Ovary (tissue), 7 donors: ENCODE measurements at regions not wholly inside any gene's neighbourhood (a gene's known extent, or its start where the extent isn't known, plus 50 kb on each side); places are given as distances from the start of the nearest gene placed in this dataset.

Source experiments
- DNase-seq, 5 donors: peaks; one replicate each; pipeline ENCODE4 v3.0.0-alpha.2; 2019 to 2020
- H3K27ac ChIP-seq, 2 donors: fragments of 200-600 bp; one replicate each; pipeline versions ENCODE4 v1.5.1 to v1.8.0; 2019 to 2022
- H3K27me3 ChIP-seq: fragments of 200-600 bp; one replicate; pipeline ENCODE4 v1.8.0; 2022
- H3K36me3 ChIP-seq: fragments of 200-600 bp; sonication (generic); one replicate; pipeline ENCODE4 v1.5.1; 2019
- H3K4me1 ChIP-seq: one replicate; pipeline ENCODE4 v1.8.1; 2013; ENCODE audit warnings: mild to moderate bottlenecking, moderate library complexity; ENCODE audit not compliant: insufficient read depth
- H3K4me3 ChIP-seq: fragments of 200-600 bp; sonication (generic); one replicate; pipeline ENCODE4 v1.5.1; 2017
- H3K9me3 ChIP-seq, 2 donors: fragments of 200-600 bp in 1 of 2; sonication (generic) in 1 of 2; one replicate each; pipeline versions ENCODE4 v1.5.1 to v1.8.1; 2013 to 2019; ENCODE audit warnings: mild to moderate bottlenecking in 1 of 2, moderate library complexity in 1 of 2
- EP300 ChIP-seq: sonication (generic); formaldehyde crosslinking; IDR thresholded peaks from one replicate; pipeline ENCODE4 v1.6.1; 2017; ENCODE audit warnings: antibody characterized with exemption
- POLR2A ChIP-seq: fragments of 450-650 bp; IDR thresholded peaks from one replicate; pipeline ENCODE4 v1.6.1; 2017; ENCODE audit warnings: antibody characterized with exemption, mild to moderate bottlenecking, moderate library complexity
- WGBS, 3 donors: extraction: QIAGEN DNeasy Blood & Tissue Kit in 1 of 3; methylation state at CpG; one replicate each; pipeline versions ENCODE4 v1.1.5 to v1.1.7; 2013 to 2017; 5-methylcytosine and 5-hydroxymethylcytosine counted together
- intact Hi-C, 4 donors: fragments of 100-400 bp; cut with DNase I; formaldehyde crosslinking; loops; one replicate each; pipeline versions ENCODE4 v1.11.0 to v1.15.1; 2022 to 2023
- TF ChIP-seq, protein P1 (sequence below), 3 donors: fragments of 450-650 bp in 2 of 3; fragments of 200-600 bp in 1 of 3; IDR thresholded peaks; one replicate each; pipeline versions ENCODE4 v1.5.1 to v1.8.0; 2016 to 2022; ENCODE audit warnings: antibody characterized with exemption in 3 of 3, mild to moderate bottlenecking in 1 of 3
- donor health status: DM: no; HTN: no; CAD: no; lungs with moderate emphysema.
- donor health status: DM: no; HTN: no; CAD: no.
- donor health status: Bipolar disorder and iron deficiency.
- donor health status: DM: no; HTN: no; CAD: no.
- donor health status: DM: yes; HTN: yes; CAD: no.

DNA sequence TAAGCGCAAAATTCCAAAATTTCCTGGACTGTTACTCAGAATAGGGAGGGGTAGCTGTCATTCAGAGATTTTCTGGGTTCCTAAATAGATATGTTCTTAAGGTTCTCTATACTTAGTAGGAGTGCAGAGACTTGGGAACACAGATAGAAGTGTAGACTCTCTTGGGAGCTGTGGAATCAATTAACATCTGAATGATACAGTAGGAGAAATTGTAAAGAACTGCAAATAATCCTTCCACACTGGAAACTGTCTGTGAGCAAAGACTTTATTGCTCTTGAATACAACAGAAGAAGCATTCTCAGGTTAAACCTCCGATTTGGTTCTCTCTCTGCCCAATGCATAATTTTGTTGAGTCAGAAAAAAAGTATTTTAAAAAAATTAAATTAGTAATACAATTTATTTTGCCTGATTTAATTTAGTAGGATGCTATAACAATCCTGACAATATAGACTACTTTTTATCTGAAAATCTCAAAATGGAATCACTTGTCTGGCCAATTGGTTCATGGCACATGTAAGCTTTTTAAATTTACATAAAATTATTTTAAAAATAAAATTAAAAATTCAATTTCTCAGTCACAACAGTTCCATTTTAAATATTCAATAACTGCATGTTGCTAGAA, 1754.3 kb downstream of the PLA2G4A start:
- no peaks in the 10 kb centered on the region for H3K27me3 ChIP-seq
- no peak overlapping the region for H3K4me3 ChIP-seq
- no peaks in the 10 kb centered on the region for H3K36me3 ChIP-seq
- no peak overlapping the region for H3K27ac ChIP-seq
- no peak for DNase-seq
- no peak for TF ChIP-seq POLR2A
- intact Hi-C loops: no loop called here
- WGBS, 3 donors: 78 to 88% (median 81%) methylated on average over 2 of the region's 2 CpGs
- H3K9me3 ChIP-seq: no peaks in the 10 kb centered on the region
- H3K4me1 ChIP-seq: no peaks in the 10 kb centered on the region

DNA sequence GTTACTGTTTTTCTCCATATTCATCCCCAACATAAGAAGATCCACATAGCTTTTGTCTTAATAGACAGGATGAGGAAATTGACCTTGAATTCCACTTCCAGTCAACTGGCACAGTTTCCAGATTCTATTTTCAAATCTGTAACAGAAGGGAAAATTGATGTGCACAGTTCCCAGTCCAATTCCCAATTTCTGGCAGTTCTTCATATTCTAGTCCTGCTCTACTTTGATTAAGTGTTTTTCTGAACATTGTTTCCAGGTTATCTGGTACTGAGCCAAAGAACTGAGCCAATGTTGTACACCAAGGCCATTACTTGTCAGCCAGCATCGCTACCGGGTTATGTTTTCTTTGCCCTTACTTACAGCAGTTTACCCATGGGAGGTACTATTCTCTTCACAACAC, 1755.4 kb downstream of the PLA2G4A start:
- H3K4me1 ChIP-seq: no peaks in the 10 kb centered on the region
- intact Hi-C loops: no loop called here
- no peaks in the 10 kb centered on the region for H3K27me3 ChIP-seq
- no peak for TF ChIP-seq POLR2A
- TF ChIP-seq, protein P1, sequence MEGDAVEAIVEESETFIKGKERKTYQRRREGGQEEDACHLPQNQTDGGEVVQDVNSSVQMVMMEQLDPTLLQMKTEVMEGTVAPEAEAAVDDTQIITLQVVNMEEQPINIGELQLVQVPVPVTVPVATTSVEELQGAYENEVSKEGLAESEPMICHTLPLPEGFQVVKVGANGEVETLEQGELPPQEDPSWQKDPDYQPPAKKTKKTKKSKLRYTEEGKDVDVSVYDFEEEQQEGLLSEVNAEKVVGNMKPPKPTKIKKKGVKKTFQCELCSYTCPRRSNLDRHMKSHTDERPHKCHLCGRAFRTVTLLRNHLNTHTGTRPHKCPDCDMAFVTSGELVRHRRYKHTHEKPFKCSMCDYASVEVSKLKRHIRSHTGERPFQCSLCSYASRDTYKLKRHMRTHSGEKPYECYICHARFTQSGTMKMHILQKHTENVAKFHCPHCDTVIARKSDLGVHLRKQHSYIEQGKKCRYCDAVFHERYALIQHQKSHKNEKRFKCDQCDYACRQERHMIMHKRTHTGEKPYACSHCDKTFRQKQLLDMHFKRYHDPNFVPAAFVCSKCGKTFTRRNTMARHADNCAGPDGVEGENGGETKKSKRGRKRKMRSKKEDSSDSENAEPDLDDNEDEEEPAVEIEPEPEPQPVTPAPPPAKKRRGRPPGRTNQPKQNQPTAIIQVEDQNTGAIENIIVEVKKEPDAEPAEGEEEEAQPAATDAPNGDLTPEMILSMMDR (IDR thresholded peaks at IDR 0.05): no peak
- TF ChIP-seq EP300: no peak
- DNase-seq: no peak
- no peaks in the 10 kb centered on the region for H3K36me3 ChIP-seq
- H3K4me3 ChIP-seq: no peak overlapping the region
- 8 to 12% (median 9%) methylated on average over 2 of the region's 2 CpGs for WGBS, 3 donors
- H3K9me3 ChIP-seq: no peaks in the 10 kb centered on the region
- H3K27ac ChIP-seq: no peak overlapping the region

DNA sequence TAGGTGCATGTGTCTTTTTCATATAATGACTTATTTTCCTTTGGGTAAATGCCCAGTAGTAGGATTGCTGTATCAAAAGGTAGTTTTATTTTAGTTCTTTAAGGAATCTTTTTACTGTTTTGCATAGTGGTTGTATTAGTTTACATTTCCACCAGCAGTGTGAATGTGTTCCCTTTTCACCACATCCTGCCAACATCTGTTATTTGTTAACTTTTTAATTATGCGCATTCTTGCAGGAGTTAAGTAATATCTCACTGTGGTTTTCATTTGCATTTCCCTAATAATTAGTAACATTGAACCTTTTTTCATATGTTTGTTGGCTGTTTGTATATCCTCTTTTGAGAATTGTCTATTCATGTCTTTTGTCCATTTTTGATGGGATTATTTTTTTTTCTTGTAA, 1761.9 kb downstream of the PLA2G4A start:
- intact Hi-C loops: no loop called here
- DNase-seq: no peak
- TF ChIP-seq, protein P1 (IDR thresholded peaks at IDR 0.05): no peak
- TF ChIP-seq EP300: no peak

DNA sequence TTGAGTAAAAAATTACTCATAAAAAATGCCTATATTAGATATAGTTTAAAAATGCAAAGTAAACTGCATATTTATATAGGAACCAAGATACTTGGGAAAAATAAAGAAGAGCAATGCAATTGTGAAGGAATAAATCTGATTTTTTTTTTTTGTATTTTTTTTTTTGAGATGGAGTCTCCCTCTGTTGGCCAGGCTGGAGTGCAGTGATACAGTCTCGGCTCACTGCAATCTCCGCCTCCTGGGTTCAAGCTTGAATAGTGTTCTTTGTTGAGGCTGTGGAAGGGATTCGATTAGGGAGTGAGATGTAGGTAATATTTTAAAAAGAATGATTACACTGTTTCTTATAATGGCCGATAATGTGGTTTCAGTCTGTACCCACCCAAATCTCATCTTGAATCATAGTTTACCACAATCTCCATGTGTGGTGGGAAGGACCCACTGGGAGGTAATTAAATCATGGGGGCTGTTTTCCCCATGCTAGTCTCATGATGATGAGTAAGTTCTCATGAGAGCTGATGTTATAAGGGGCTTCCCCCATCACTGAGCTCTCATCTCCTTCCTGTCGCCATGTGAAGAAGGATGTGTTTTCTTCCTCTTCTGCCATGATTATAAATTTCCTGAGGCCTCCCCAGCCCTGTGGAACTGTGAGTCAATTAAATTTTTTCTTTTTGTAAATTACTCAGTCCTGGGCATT, 1765.9 kb downstream of the PLA2G4A start:
- TF ChIP-seq POLR2A: no peak
- TF ChIP-seq, protein P1 (IDR thresholded peaks at IDR 0.05): no peak
- no peaks in the 10 kb centered on the region for H3K36me3 ChIP-seq
- H3K9me3 ChIP-seq: no peaks in the 10 kb centered on the region
- 73 to 86% (median 77%) methylated on average over 5 of the region's 5 CpGs for WGBS, 3 donors
- intact Hi-C loops: no loop called here
- no peak for DNase-seq
- H3K27me3 ChIP-seq: no peaks in the 10 kb centered on the region
- no peak overlapping the region for H3K27ac ChIP-seq
- H3K4me1 ChIP-seq: no peaks in the 10 kb centered on the region
- no peak overlapping the region for H3K4me3 ChIP-seq

More for the DNA sequence above, 1761.9 kb downstream of the PLA2G4A start:
- 96 to 98% (median 98%) methylated on average over 1 of the region's 1 CpG for WGBS, 3 donors
- H3K4me1 ChIP-seq: no peaks in the 10 kb centered on the region
- H3K27me3 ChIP-seq: no peaks in the 10 kb centered on the region
- no peaks in the 10 kb centered on the region for H3K9me3 ChIP-seq
- no peaks in the 10 kb centered on the region for H3K36me3 ChIP-seq
- H3K27ac ChIP-seq: no peak overlapping the region
- H3K4me3 ChIP-seq: no peak overlapping the region

- Histone ChIP-seq H3K4me1 (no peaks in the 10 kb centered on the region), H3K27me3 (no peaks in the 10 kb centered on the region), H3K4me3 (no peak overlapping the region), H3K9me3 (no peaks in the 10 kb centered on the region), H3K27ac (no peak overlapping the region), H3K36me3 (no peaks in the 10 kb centered on the region)
- no peak for DNase-seq
- intact Hi-C loops: no loop called here
- TF ChIP-seq, protein P1 (IDR thresholded peaks at IDR 0.05): no peak
- TF ChIP-seq POLR2A (no peak), EP300 (no peak)
- 82 to 86% (median 84%) methylated on average over 2 of the region's 2 CpGs for WGBS, 3 donors
Measured at GRCh38 chr1:188599313-188599712, 1770.6 kb downstream of the PLA2G4A start.
